GM23338 (cell line): ENCODE measurements at regions not wholly inside any gene's neighbourhood (a gene's known extent, or its start where the extent isn't known, plus 50 kb on each side); places are given as distances from the start of the nearest gene placed in this dataset.

ENCODE experiments used
- ATAC-seq: fragments of 200-7000 bp; cut with Tn5 transposase; 3 replicates; pipeline ENCODE4 v1.9.1; 2020
- DNase-seq: peaks from one replicate; pipeline ENCODE4 v3.0.0-alpha.2; 2015; ENCODE audit warnings: low spot score
- H2AFZ ChIP-seq: fragments of 200-600 bp; sonication (generic); 2 replicates; pipeline ENCODE4 v1.8.0; 2016; ENCODE audit warnings: antibody characterized with exemption, mild to moderate bottlenecking, moderate library complexity
- H3F3A ChIP-seq: fragments of 200-600 bp; sonication (generic); replicated peaks from 2 replicates; pipeline ENCODE4 v1.8.0; 2017; ENCODE audit warnings: antibody characterized with exemption, mixed run types, low read depth
- H3K27ac ChIP-seq: fragments of 200-600 bp; sonication (generic); 2 replicates; pipeline ENCODE4 v1.6.1; 2016; ENCODE audit warnings: low read depth
- H3K27me3 ChIP-seq: fragments of 200-600 bp; sonication (generic); 2 replicates; pipeline ENCODE4 v1.8.0; 2016; ENCODE audit warnings: mild to moderate bottlenecking, mixed run types, moderate library complexity; ENCODE audit not compliant: insufficient read depth
- H3K36me3 ChIP-seq: fragments of 200-600 bp; sonication (generic); 2 replicates; pipeline ENCODE4 v1.8.0; 2016; ENCODE audit warnings: mild to moderate bottlenecking; ENCODE audit not compliant: insufficient read depth
- H3K4me1 ChIP-seq: fragments of 200-600 bp; sonication (generic); 2 replicates; pipeline ENCODE4 v1.8.0; 2016; ENCODE audit warnings: mild to moderate bottlenecking, moderate library complexity; ENCODE audit not compliant: insufficient read depth
- H3K4me2 ChIP-seq: fragments of 200-600 bp; sonication (generic); 2 replicates; pipeline ENCODE4 v1.7.1; 2017; ENCODE audit warnings: mixed run types
- H3K4me3 ChIP-seq: fragments of 200-600 bp; sonication (generic); 2 replicates; pipeline ENCODE4 v1.6.1; 2016; ENCODE audit warnings: mixed run types
- H3K79me2 ChIP-seq: fragments of 200-600 bp; sonication (generic); replicated peaks from 2 replicates; pipeline ENCODE4 v1.8.0; 2017; ENCODE audit warnings: mild to moderate bottlenecking; ENCODE audit not compliant: insufficient read depth
- H3K9me2 ChIP-seq: fragments of 200-600 bp; sonication (generic); 2 replicates; pipeline ENCODE4 v1.8.0; 2017; ENCODE audit not compliant: insufficient read depth
- H4K20me1 ChIP-seq: fragments of 200-600 bp; sonication (generic); replicated peaks from 2 replicates; pipeline ENCODE4 v1.8.0; 2017; ENCODE audit warnings: mild to moderate bottlenecking; ENCODE audit not compliant: insufficient read depth
- H3K27ac Mint-ChIP-seq: 2 replicates; pipeline ENCODE4 v1.8.0; 2020; ENCODE audit warnings: inconsistent platforms, mild to moderate bottlenecking, moderate library complexity, mixed read lengths
- H3K27me3 Mint-ChIP-seq: 3 replicates; pipeline ENCODE4 v1.8.0; 2022; ENCODE audit warnings: low read depth, mild to moderate bottlenecking, moderate library complexity, mixed read lengths, inconsistent platforms; ENCODE audit not compliant: insufficient read depth, poor library complexity
- H3K36me3 Mint-ChIP-seq: 3 replicates; pipeline ENCODE4 v1.8.0; 2021; ENCODE audit warnings: low read depth, mild to moderate bottlenecking, inconsistent platforms, moderate library complexity, mixed read lengths
- H3K4me1 Mint-ChIP-seq: 3 replicates; pipeline ENCODE4 v1.8.0; 2020; ENCODE audit warnings: mild to moderate bottlenecking, inconsistent platforms, mixed read lengths
- H3K4me3 Mint-ChIP-seq: 3 replicates; pipeline ENCODE4 v1.8.0; 2021; ENCODE audit warnings: moderate library complexity, mild to moderate bottlenecking, inconsistent platforms, mixed read lengths
- H3K9me3 Mint-ChIP-seq: 3 replicates; pipeline ENCODE4 v1.8.0; 2020; ENCODE audit warnings: moderate library complexity, mild to moderate bottlenecking, inconsistent platforms, mixed read lengths
- CREB1 ChIP-seq: fragments of 250-450 bp; sonication (Bioruptor Pico); IDR thresholded peaks from 2 replicates; pipeline ENCODE4 v1.5.0; 2020; ENCODE audit warnings: low read depth, mild to moderate bottlenecking, moderate library complexity
- EZH2 ChIP-seq: fragments of 200-600 bp; sonication (generic); IDR thresholded peaks from one replicate; pipeline ENCODE4 v1.8.0; 2017; ENCODE audit warnings: antibody characterized with exemption, mild to moderate bottlenecking, low read depth; ENCODE audit not compliant: unreplicated experiment
- EZH2phosphoT487 ChIP-seq: fragments of 200-600 bp; sonication (generic); IDR thresholded peaks from one replicate; pipeline ENCODE4 v1.8.1; 2018; ENCODE audit warnings: antibody characterized with exemption; ENCODE audit not compliant: unreplicated experiment
- NANOG ChIP-seq: IDR thresholded peaks from 2 replicates; pipeline ENCODE4 v1.6.1; 2016; ENCODE audit warnings: antibody characterized with exemption, borderline replicate concordance
- STAT1 ChIP-seq: IDR thresholded peaks from one replicate; pipeline ENCODE4 v1.6.1; 2016; ENCODE audit warnings: antibody characterized with exemption; ENCODE audit not compliant: unreplicated experiment
- ZNF331 ChIP-seq: fragments of 250-450 bp; sonication (Bioruptor Pico); IDR thresholded peaks from 2 replicates; pipeline ENCODE4 v1.5.0; 2020; ENCODE audit warnings: low read depth, mild to moderate bottlenecking, moderate library complexity
- TF ChIP-seq, protein P1 (sequence below): fragments of 250-450 bp; sonication (Bioruptor Pico); IDR thresholded peaks from 2 replicates; pipeline ENCODE4 v1.5.0; 2020; ENCODE audit warnings: mild to moderate bottlenecking, moderate library complexity
- TF ChIP-seq, protein P2 (sequence below): IDR thresholded peaks from one replicate; pipeline ENCODE4 v1.6.1; 2018; ENCODE audit warnings: antibody characterized with exemption; ENCODE audit not compliant: unreplicated experiment

- TF ChIP-seq, protein P1, sequence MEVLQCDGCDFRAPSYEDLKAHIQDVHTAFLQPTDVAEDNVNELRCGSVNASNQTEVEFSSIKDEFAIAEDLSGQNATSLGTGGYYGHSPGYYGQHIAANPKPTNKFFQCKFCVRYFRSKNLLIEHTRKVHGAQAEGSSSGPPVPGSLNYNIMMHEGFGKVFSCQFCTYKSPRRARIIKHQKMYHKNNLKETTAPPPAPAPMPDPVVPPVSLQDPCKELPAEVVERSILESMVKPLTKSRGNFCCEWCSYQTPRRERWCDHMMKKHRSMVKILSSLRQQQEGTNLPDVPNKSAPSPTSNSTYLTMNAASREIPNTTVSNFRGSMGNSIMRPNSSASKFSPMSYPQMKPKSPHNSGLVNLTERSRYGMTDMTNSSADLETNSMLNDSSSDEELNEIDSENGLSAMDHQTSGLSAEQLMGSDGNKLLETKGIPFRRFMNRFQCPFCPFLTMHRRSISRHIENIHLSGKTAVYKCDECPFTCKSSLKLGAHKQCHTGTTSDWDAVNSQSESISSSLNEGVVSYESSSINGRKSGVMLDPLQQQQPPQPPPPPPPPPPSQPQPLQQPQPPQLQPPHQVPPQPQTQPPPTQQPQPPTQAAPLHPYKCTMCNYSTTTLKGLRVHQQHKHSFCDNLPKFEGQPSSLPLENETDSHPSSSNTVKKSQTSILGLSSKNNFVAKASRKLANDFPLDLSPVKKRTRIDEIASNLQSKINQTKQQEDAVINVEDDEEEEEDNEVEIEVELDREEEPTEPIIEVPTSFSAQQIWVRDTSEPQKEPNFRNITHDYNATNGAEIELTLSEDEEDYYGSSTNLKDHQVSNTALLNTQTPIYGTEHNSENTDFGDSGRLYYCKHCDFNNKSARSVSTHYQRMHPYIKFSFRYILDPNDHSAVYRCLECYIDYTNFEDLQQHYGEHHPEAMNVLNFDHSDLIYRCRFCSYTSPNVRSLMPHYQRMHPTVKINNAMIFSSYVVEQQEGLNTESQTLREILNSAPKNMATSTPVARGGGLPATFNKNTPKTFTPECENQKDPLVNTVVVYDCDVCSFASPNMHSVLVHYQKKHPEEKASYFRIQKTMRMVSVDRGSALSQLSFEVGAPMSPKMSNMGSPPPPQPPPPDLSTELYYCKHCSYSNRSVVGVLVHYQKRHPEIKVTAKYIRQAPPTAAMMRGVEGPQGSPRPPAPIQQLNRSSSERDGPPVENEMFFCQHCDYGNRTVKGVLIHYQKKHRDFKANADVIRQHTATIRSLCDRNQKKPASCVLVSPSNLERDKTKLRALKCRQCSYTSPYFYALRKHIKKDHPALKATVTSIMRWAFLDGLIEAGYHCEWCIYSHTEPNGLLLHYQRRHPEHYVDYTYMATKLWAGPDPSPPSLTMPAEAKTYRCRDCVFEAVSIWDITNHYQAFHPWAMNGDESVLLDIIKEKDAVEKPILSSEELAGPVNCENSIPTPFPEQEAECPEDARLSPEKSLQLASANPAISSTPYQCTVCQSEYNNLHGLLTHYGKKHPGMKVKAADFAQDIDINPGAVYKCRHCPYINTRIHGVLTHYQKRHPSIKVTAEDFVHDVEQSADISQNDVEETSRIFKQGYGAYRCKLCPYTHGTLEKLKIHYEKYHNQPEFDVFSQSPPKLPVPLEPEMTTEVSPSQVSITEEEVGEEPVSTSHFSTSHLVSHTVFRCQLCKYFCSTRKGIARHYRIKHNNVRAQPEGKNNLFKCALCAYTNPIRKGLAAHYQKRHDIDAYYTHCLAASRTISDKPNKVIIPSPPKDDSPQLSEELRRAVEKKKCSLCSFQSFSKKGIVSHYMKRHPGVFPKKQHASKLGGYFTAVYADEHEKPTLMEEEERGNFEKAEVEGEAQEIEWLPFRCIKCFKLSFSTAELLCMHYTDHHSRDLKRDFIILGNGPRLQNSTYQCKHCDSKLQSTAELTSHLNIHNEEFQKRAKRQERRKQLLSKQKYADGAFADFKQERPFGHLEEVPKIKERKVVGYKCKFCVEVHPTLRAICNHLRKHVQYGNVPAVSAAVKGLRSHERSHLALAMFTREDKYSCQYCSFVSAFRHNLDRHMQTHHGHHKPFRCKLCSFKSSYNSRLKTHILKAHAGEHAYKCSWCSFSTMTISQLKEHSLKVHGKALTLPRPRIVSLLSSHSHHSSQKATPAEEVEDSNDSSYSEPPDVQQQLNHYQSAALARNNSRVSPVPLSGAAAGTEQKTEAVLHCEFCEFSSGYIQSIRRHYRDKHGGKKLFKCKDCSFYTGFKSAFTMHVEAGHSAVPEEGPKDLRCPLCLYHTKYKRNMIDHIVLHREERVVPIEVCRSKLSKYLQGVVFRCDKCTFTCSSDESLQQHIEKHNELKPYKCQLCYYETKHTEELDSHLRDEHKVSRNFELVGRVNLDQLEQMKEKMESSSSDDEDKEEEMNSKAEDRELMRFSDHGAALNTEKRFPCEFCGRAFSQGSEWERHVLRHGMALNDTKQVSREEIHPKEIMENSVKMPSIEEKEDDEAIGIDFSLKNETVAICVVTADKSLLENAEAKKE = no peak
- TF ChIP-seq EZH2 (no peak), ZNF331 (CRISPR knock-in tag) (no peak), EZH2phosphoT487 (no peak), CREB1 (no peak)
These were observed 137.7 kb upstream of the ETS2 start (continued) for GRCh38 chr21:38668067-38668466.

GRCh38 chr21:38668541-38668940, 137.2 kb upstream of the ETS2 start:
- ATAC-seq (no peak), DNase-seq (no peak)
- H3K27me3 ChIP-seq = no peaks in the 10 kb centered on the region
- no peak overlapping the region for H3K4me2 ChIP-seq
- peaks cover 12% of the 10 kb centered on the region; the same call in 1 of the 2 replicates for H3K4me1 ChIP-seq
- no peak overlapping the region for H3K27ac ChIP-seq
- H3K4me3 ChIP-seq = no peak overlapping the region
- H3K9me3 Mint-ChIP-seq = no peaks in the 10 kb centered on the region
- 0 out of 2 replicates have a peak overlapping the region, but pooled peaks have one; percentile 7 for H2AFZ ChIP-seq
- H3K4me3 Mint-ChIP-seq = no peak overlapping the region
- H3K4me1 Mint-ChIP-seq = peaks cover 10% of the 10 kb centered on the region
- H3K36me3 Mint-ChIP-seq = no peaks in the 10 kb centered on the region
- no peaks in the 10 kb centered on the region for H4K20me1 ChIP-seq
- peaks cover 9% of the 10 kb centered on the region for H3K27me3 Mint-ChIP-seq
- H3K79me2 ChIP-seq = no peaks in the 10 kb centered on the region
- H3K9me2 ChIP-seq = peaks cover 4% of the 10 kb centered on the region; the same call in 1 of the 2 replicates
- H3F3A ChIP-seq = no peaks in the 10 kb centered on the region
- H3K27ac Mint-ChIP-seq = no peak overlapping the region
- H3K36me3 ChIP-seq = no peaks in the 10 kb centered on the region
- TF ChIP-seq, protein P2, sequence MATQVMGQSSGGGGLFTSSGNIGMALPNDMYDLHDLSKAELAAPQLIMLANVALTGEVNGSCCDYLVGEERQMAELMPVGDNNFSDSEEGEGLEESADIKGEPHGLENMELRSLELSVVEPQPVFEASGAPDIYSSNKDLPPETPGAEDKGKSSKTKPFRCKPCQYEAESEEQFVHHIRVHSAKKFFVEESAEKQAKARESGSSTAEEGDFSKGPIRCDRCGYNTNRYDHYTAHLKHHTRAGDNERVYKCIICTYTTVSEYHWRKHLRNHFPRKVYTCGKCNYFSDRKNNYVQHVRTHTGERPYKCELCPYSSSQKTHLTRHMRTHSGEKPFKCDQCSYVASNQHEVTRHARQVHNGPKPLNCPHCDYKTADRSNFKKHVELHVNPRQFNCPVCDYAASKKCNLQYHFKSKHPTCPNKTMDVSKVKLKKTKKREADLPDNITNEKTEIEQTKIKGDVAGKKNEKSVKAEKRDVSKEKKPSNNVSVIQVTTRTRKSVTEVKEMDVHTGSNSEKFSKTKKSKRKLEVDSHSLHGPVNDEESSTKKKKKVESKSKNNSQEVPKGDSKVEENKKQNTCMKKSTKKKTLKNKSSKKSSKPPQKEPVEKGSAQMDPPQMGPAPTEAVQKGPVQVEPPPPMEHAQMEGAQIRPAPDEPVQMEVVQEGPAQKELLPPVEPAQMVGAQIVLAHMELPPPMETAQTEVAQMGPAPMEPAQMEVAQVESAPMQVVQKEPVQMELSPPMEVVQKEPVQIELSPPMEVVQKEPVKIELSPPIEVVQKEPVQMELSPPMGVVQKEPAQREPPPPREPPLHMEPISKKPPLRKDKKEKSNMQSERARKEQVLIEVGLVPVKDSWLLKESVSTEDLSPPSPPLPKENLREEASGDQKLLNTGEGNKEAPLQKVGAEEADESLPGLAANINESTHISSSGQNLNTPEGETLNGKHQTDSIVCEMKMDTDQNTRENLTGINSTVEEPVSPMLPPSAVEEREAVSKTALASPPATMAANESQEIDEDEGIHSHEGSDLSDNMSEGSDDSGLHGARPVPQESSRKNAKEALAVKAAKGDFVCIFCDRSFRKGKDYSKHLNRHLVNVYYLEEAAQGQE = no peak
- no peak for TF ChIP-seq NANOG
- TF ChIP-seq EZH2 = no peak
- no peak for TF ChIP-seq CREB1
- TF ChIP-seq STAT1 = no peak
